MCF 10A (cell line): ENCODE measurements at regions not wholly inside any gene's neighbourhood (a gene's known extent, or its start where the extent isn't known, plus 50 kb on each side); places are given as distances from the start of the nearest gene placed in this dataset.
A peak's percentile ranks its signal among the peaks of the same experiment; 100 is the strongest.

Experiments used
- BruUV-seq: library from RNA; stranded (reverse); fragments of 400-500 nt; replicated peaks from 2 replicates; lab custom pipeline; 2021; lab: Mats Ljungman, UMichigan
- CTCF ChIA-PET: fragments of 300-600 bp; sonication (Branson Sonifier 250); formaldehyde crosslinking; extraction: SDS; loops from one replicate; lab custom pipeline; 2021; ENCODE audit warnings: antibody characterized with exemption, inconsistent platforms; lab: Yijun Ruan, JAX
- POLR2A ChIA-PET: fragments of 300-600, 350-650 bp; sonication (Branson Sonifier 250); formaldehyde crosslinking; extraction: SDS; loops from one replicate; lab custom pipeline; 2020; ENCODE audit warnings: antibody characterized with exemption, inconsistent platforms; lab: Yijun Ruan, JAX
- DNase-seq: peaks from one replicate; pipeline ENCODE4 v3.0.0-alpha.2; 2018; ENCODE audit not compliant: unreplicated experiment
- H3K27ac Mint-ChIP-seq: one replicate; pipeline ENCODE4 v1.8.0; 2022; ENCODE audit warnings: mild to moderate bottlenecking, low read depth, mixed read lengths; ENCODE audit not compliant: unreplicated experiment
- H3K27me3 Mint-ChIP-seq: one replicate; pipeline ENCODE4 v1.8.0; 2022; ENCODE audit warnings: mixed read lengths; ENCODE audit not compliant: insufficient read depth, unreplicated experiment
- H3K36me3 Mint-ChIP-seq: one replicate; pipeline ENCODE4 v1.8.0; 2022; ENCODE audit warnings: mild to moderate bottlenecking, moderate library complexity, mixed read lengths; ENCODE audit not compliant: insufficient read depth, unreplicated experiment
- H3K4me1 Mint-ChIP-seq: one replicate; pipeline ENCODE4 v1.8.0; 2022; ENCODE audit warnings: mixed read lengths; ENCODE audit not compliant: insufficient read depth, unreplicated experiment
- H3K4me3 Mint-ChIP-seq: one replicate; pipeline ENCODE4 v1.8.0; 2022; ENCODE audit warnings: mild to moderate bottlenecking, moderate library complexity, mixed read lengths; ENCODE audit not compliant: unreplicated experiment
- H3K9me3 Mint-ChIP-seq: one replicate; pipeline ENCODE4 v1.8.0; 2022; ENCODE audit warnings: mixed read lengths; ENCODE audit not compliant: unreplicated experiment
- intact Hi-C: fragments of 100-400 bp; cut with micrococcal nuclease; formaldehyde crosslinking; loops from 2 replicates; pipeline ENCODE4 v1.14.1; 2022
- TF ChIP-seq, protein P1 (sequence below): fragments of 200-600 bp; IDR thresholded peaks from one replicate; pipeline ENCODE4 v1.8.0; 2022; ENCODE audit warnings: antibody characterized with exemption, mild to moderate bottlenecking; ENCODE audit not compliant: unreplicated experiment

DNA sequence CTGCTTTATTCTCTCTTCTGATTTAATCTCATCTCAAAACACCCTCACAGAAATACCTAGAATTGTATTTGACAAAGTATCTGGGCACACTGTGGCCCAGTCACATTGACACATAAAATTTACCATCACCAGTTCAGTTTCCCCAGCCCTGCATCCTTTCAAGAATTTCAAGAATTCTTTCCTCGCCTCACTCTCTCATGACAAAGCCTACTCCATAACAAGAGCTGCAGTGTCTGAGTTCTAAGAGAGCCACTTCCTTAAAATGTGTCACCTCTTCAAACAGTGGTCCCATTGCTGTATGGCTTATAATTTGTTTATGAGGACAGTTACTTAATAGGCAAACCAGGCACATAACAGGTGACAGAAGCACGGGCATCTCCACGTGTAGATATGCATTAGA lies 90.9 kb upstream of the STK39 start:
- ChIA-PET CTCF (interaction anchor here (0.5 to 5.6 kb wide), 10 partner anchors 8 to 433 kb away, joined by 3 to 58 read pairs (median 12); partner anchors contain the start of gene STK39), POLR2A (no interaction called here)
- TF ChIP-seq, protein P1, sequence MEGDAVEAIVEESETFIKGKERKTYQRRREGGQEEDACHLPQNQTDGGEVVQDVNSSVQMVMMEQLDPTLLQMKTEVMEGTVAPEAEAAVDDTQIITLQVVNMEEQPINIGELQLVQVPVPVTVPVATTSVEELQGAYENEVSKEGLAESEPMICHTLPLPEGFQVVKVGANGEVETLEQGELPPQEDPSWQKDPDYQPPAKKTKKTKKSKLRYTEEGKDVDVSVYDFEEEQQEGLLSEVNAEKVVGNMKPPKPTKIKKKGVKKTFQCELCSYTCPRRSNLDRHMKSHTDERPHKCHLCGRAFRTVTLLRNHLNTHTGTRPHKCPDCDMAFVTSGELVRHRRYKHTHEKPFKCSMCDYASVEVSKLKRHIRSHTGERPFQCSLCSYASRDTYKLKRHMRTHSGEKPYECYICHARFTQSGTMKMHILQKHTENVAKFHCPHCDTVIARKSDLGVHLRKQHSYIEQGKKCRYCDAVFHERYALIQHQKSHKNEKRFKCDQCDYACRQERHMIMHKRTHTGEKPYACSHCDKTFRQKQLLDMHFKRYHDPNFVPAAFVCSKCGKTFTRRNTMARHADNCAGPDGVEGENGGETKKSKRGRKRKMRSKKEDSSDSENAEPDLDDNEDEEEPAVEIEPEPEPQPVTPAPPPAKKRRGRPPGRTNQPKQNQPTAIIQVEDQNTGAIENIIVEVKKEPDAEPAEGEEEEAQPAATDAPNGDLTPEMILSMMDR = no peak
- no peaks in the 10 kb centered on the region for H3K9me3 Mint-ChIP-seq
- H3K27me3 Mint-ChIP-seq = no peaks in the 10 kb centered on the region
- DNase-seq = no peak
- no peaks in the 10 kb centered on the region for H3K36me3 Mint-ChIP-seq
- no peak overlapping the region for H3K4me3 Mint-ChIP-seq
- H3K4me1 Mint-ChIP-seq = peaks cover under 1% of the 10 kb centered on the region
- no TSS peak for BruUV-seq
- intact Hi-C loops = loop anchor here (5.0 to 10.0 kb wide), 2 partner anchors 91 to 373 kb away; partner anchors contain the start of gene STK39
- no peak overlapping the region for H3K27ac Mint-ChIP-seq

DNA sequence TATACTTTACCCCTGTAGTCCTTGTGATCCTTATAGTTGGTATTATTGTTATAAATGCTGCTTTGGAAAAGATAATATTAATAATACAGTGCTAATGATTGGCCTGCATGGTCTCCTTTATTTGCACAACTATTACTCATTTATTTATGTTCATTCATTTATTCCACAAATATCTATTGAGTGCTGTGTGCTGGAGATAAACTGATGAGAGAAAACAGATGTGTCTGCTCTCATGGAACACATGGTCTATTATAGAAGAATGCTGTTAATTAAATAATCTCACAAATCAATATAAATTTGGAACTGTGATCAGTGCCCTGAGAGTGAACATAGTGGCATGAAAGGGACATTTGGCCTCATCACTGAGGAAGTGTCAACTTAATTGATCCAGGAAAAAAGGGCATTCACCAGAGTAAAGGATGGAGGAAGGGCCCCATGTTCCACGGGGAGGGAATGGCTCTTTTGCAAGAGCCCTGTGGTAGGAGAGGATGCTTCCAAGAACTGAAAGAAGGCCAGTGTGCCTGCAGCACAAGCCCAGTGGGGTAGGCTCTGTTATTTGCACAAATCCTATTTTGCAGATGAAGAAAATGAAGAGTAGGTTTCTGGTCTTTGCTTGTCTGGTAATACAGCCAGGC lies 91.5 kb upstream of the STK39 start:
- no peaks in the 10 kb centered on the region for H3K27me3 Mint-ChIP-seq
- intact Hi-C loops = loop anchor here (5.0 to 10.0 kb wide), 2 partner anchors 92 to 374 kb away; partner anchors contain the start of gene STK39
- TF ChIP-seq, protein P1 = no peak
- no peak overlapping the region for H3K27ac Mint-ChIP-seq
- H3K36me3 Mint-ChIP-seq = no peaks in the 10 kb centered on the region
- no peaks in the 10 kb centered on the region for H3K9me3 Mint-ChIP-seq
- CTCF ChIA-PET = interaction anchor here (0.6 to 1.1 kb wide), 4 partner anchors 25 to 1829 kb away, joined by 3 read pairs; no protein-coding TSS in a partner anchor
- no peak for DNase-seq
- POLR2A ChIA-PET = no interaction called here
- H3K4me1 Mint-ChIP-seq = peaks cover 7% of the 10 kb centered on the region
- BruUV-seq = no TSS peak
- no peak overlapping the region for H3K4me3 Mint-ChIP-seq

DNA sequence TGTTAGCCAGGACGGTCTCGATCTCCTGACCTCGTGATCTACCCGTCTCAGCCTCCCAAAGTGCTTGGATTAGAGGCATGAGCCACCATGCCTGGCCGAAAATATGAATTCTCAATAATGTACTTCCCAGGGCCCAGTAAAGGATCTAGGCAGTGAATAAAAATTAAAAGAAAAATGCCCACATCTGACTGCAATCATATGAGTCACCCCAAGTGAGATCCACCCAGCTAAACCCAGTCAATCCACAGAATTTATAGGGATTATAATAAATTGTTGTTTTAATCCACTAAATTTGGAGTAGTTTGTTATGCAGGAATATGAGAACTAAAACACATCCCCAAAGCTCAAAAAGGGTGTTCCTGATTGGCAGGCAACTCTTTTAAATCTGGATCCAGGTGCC lies 93.5 kb upstream of the STK39 start:
- no peaks in the 10 kb centered on the region for H3K27me3 Mint-ChIP-seq
- ChIA-PET POLR2A (no interaction called here), CTCF (interaction anchor here (0.7 to 1.1 kb wide), 3 partner anchors 203 to 696 kb away, joined by 3 read pairs; no protein-coding TSS in a partner anchor)
- H3K9me3 Mint-ChIP-seq = no peaks in the 10 kb centered on the region
- DNase-seq = no peak
- H3K36me3 Mint-ChIP-seq = no peaks in the 10 kb centered on the region
- peaks cover 8% of the 10 kb centered on the region for H3K4me1 Mint-ChIP-seq
- H3K27ac Mint-ChIP-seq = no peak overlapping the region
- no peak overlapping the region for H3K4me3 Mint-ChIP-seq
- intact Hi-C loops = no loop called here
- TF ChIP-seq, protein P1 = no peak
- BruUV-seq = no TSS peak

DNA sequence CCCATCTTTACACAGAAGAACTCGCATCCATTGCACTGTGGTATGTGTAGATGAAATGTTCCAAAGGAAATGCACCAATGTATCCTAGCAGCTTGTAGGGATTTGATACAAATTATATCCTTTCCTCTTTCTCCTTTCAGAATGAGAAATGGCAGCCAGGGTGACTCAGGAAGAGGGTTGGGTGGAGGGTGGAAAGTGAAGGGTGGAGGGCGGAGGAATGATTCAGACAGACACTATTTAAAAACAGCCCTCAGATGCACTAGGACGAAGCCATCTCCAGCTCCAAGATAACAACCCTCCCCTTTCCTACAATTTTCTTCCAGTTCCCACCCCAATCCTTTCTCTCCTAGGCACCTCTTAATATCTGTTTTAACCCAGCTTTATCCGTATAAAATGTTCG lies 96.2 kb upstream of the STK39 start:
- intact Hi-C loops = no loop called here
- no peaks in the 10 kb centered on the region for H3K9me3 Mint-ChIP-seq
- no peak overlapping the region for H3K27ac Mint-ChIP-seq
- peaks cover 14% of the 10 kb centered on the region for H3K4me1 Mint-ChIP-seq
- CTCF ChIA-PET = interaction anchor here (0.6 to 6.8 kb wide), 9 partner anchors 13 to 578 kb away, joined by 3 to 66 read pairs (median 3); no protein-coding TSS in a partner anchor
- H3K36me3 Mint-ChIP-seq = no peaks in the 10 kb centered on the region
- POLR2A ChIA-PET = interaction anchor here (0.6 to 1.7 kb wide), 2 partner anchors 152 to 1484 kb away, joined by 3 to 4 read pairs; no protein-coding TSS in a partner anchor
- no peaks in the 10 kb centered on the region for H3K27me3 Mint-ChIP-seq
- TF ChIP-seq, protein P1 = no peak
- H3K4me3 Mint-ChIP-seq = no peak overlapping the region
- no TSS peak for BruUV-seq
- peak; percentile 16 for DNase-seq
